Cerebellar cortex (tissue), 1 donor: ENCODE measurements at regions not wholly inside any gene's neighbourhood (a gene's known extent, or its start where the extent isn't known, plus 50 kb on each side); places are given as distances from the start of the nearest gene placed in this dataset.

Experiments used
- DNase-seq: peaks from one replicate; pipeline ENCODE4 v3.0.0-alpha.2; 2015; ENCODE audit warnings: low spot score

- DNase-seq: no peak
Observed at GRCh38 chr12:31867292-31867691, 91.9 kb upstream of the RESF1 start.

GRCh38 chr12:31866523-31866922, 92.7 kb upstream of the RESF1 start:
- no peak for DNase-seq

DNA sequence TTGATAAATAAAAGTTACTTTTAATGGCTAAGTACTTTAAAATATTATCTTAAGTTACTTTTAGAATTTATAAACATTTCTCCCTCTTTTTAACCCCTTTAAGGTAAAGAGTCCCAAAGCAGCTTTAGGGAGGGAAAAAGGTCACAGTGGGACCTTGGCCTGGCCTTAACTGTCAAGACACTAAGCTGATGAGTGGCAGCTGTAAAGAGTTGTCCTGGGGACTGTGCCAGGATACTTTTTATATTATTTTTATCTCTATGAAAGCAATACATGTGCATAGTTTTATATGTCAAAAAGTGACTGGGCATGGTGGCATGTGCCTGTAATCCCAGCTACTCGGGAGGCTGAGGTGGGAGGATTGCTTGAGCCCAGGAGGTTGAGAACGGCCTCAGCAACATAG, 94.2 kb upstream of the RESF1 start:
- DNase-seq: no peak

DNA sequence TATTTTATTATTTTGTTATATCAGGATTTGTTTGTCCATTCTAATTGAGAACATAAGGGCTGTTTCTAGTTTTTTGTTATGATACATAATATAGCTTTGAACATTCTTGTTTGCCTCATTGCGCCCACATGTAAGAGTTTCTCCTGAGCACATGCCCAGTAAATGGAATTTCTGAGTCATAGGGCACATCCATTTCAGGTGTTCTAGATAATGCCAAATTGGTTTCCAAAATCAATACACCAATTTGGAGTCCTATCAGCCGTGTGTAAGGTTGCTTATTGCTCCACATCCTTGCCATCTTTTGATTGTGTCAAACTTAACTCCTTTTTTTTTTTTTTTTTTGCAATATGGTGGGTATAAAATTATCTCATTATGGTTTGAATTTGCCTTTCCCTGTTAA, 97.9 kb upstream of the RESF1 start:
- DNase-seq: no peak

DNA sequence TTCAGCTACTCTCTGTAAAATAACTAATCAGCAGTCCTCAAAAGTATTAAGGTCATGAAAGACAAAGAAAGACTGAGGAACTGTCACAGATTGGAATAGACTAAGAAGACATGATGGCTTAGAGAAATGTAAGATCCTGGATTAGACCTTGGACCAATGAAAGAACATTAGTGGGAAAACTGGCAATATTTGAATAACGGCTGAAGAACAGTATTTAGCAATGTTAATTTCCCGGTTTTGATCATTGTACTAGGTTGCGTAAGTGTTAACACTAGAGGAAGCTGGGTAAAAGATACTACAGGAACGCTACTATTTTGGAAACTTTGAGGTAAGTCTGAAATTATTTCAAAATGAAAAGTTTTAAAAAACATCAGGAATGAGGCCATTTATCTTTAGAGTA, 98.8 kb upstream of the RESF1 start:
- no peak for DNase-seq

DNA sequence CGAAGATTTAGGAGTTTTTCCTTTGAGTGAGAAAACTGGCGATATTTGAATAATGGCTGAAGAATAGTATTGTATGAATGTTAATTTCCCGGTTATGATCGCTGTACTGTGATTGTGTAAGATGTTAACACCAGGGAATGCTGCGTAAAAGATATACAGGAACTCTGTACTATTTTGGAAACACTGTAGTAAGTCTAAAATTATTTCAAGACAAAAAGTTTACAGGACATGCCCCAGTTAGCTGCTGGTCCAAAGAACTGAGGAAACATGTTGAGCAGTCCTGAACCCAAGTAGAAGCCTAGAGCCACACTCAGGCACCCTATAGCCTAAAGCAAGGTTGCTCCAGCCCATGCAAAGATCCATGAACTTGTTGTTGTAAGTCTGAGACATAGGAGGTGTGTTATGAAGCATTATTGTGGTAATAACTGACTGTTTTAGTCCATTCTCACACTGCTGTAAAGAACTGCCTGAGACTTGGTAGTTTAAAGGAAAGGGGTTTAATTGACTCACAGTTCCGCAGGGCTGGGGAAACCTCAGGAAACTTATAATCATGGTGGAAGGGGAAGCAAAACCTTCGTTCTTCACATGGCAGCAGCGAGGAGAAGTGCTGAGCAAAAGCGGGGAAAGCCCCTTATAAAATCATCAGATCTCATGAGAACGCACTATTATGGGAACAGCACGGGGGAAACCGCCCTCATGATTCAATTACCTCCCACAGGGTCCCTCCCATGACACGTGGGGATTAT, 99.8 kb upstream of the RESF1 start:
- DNase-seq: no peak

GRCh38 chr12:31855427-31855826, 103.8 kb upstream of the RESF1 start:
- no peak for DNase-seq

DNA sequence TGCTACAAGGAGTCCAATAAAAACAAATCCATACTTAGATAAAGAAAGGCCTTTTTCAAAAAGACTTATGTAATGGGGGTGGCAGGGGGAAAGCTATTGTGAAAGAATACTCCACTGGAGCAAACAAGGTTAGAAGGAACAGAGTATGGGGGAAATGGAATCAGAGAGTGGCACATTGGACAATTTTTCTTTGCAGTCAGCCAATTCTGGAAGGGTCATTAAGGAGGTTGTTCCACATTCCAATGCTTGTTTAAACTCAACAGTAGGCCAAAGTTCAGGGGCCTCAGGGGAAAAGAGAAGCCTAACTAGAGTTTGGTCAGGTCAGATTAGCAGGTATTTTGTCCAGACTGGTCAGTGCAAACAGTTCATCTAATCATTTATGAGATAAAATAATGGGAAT, 105.2 kb upstream of the RESF1 start:
- DNase-seq: no peak

DNA sequence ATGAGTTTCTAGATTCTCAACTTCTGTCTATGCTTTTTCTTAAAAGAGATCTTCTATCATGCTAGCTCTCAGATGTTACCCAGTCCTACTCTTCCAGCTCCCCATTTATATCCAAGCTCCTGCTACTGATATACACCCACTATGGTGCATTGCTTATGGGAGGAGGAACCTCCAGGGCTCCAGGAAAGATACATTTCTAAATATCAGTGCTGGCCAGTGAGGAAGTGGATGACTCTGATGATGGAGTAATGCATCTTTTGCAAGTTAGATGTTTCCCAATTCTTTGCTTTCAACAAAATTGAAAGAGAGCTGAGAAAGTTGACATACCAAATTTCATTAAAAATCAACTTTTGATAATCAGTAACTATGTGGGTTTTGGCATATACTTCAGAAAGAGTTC, 105.7 kb upstream of the RESF1 start:
- DNase-seq: no peak

GRCh38 chr12:31850268-31850667, 108.9 kb upstream of the RESF1 start:
- DNase-seq: no peak

GRCh38 chr12:31849090-31849687, 110.0 kb upstream of the RESF1 start:
- no peak for DNase-seq

- DNase-seq: no peak
Observed at GRCh38 chr12:31846405-31846804, 112.8 kb upstream of the RESF1 start.

DNA sequence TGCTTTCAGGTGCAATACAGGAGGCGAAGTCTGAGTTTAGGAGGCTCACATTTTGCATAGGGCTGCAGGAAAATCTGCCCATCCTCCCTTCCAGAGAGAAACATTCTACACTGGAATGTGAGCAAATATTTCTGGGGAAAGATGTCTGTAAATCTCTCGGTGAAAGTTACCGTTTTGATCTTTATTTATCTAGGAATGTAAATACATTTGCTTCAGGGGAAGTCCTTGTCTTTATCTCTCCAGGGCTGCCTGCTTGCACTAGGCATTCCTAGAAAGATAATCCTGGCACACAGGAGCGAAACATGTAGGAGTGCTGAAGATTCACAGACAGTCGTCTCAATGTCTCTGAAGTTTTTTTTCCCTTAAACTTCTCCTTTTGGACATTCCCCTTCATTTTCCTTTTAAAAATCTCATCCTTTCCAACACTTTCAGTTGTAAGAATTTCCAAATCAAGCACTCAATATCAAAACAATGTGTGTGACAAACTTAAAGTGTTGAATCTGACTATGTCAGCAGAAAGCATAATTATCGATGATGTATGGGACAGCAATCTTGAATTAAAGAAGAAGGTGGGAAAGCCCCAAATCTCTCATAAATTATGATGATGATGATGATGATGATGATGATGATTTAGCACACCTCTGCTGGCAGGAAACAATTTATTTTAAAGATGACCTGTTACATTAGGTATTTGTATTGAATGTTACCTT, 113.4 kb upstream of the RESF1 start:
- DNase-seq: no peak

DNA sequence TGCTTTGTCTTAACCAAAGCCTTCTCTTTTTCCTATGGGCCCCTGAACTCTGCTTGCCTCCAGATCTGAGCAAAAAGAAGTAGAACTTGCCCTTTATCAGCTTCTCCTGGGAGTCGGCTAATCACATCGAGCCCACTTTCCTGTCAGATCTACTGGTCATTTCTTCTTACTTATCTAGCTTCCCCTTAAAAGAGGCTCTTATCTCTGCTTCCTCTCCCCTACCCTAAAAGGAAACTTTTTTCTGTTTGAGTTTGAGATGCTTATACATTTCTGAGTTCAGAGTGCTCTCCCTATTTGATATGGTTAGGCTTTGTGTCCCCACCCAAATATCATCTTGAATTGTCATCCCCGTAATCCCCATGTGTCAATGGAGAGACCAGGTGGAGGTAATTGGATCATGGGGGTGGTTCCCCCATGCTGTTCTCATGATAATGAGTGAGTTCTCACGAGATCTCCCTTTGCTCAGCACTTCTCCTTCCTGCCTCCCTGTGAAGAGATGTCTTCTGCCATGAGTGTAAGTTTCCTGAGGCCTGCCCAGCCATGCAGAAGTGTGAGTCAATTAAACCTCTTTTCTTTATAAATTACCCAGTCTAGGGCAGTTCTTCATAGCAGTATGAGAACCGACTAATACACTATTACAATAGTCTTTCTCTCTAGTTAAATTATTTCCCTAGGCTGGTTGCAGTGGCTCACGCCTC, 114.7 kb upstream of the AMN1 start:
- DNase-seq: no peak

GRCh38 chr12:31837913-31838312, 109.1 kb upstream of the AMN1 start:
- no peak for DNase-seq

GRCh38 chr12:31835276-31835882, 106.6 kb upstream of the AMN1 start:
- no peak for DNase-seq

- no peak for DNase-seq
Observed at GRCh38 chr12:31834150-31834549, 105.3 kb upstream of the AMN1 start.

- DNase-seq: no peak
Observed at GRCh38 chr12:31832740-31833729, 104.2 kb upstream of the AMN1 start.

DNA sequence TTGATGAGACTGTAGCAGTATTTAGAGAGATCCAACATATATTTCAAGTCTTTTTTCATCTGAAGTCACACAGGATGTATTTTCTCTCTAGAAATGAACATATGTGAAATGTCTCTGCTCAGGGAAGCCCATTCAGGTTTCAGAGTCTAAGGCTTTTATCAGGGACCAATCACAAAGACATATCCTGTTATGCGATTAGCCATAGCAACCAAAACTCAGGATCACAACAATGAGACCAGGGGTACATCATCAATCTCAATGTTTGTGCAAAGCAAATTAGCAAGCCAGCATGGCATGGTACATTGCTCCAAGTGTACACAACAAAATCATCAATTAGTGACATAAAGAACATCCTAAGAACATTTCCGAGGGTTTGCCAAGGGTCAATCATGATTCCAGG, 99.2 kb upstream of the AMN1 start:
- DNase-seq: no peak

DNA sequence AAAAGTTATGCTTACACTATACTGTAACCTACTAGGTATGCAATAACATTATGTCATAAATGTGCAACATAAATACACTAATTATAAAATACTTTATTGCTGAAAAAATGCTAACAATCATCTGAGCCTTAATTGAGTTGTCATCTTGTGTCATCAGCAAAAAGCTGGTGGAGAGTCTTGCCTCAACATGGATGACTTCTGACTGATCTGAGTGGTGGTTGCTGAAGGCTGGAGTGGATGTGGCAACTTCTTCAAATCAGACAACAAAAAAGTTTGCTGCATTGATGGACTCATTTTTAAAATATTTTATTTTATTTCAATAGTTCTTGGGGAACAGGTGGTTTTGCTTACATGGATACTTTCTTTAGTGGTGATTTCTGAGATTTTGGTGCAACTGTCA, 93.9 kb upstream of the AMN1 start:
- no peak for DNase-seq

GRCh38 chr12:31821484-31821883, 92.7 kb upstream of the AMN1 start:
- no peak for DNase-seq
